ENCODE measurements at regions not wholly inside any gene's neighbourhood (a gene's known extent, or its start where the extent isn't known, plus 50 kb on each side); places are given as distances from the start of the nearest gene placed in this dataset.
A peak's percentile ranks its signal among the peaks of the same experiment; 100 is the strongest.

DNA sequence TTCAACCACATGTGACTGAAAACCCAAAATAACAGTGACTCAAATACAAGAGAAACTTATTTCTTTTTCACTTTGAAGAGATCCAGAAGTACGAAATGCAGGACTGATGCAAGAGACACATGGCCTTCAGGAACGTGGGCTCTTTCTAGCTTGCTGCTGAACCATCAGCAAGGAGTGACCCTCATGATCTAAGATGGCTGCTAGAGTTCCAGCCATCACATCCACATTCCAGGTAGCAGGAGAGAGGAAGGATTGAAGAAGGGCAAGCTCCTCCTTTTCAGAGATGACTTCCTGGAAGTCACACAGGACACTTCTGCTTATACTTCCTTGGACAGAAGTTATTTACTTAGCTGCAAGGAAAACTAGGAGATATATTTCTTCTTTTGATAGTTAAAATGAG, 67.6 kb upstream of the BCL11B start:
- TF ChIP-seq EZH2phosphoT487 (IDR thresholded peaks at IDR 0.05) (no peak), EZH2 (IDR thresholded peaks at IDR 0.05) (no peak)
- TF ChIP-seq, protein P1, sequence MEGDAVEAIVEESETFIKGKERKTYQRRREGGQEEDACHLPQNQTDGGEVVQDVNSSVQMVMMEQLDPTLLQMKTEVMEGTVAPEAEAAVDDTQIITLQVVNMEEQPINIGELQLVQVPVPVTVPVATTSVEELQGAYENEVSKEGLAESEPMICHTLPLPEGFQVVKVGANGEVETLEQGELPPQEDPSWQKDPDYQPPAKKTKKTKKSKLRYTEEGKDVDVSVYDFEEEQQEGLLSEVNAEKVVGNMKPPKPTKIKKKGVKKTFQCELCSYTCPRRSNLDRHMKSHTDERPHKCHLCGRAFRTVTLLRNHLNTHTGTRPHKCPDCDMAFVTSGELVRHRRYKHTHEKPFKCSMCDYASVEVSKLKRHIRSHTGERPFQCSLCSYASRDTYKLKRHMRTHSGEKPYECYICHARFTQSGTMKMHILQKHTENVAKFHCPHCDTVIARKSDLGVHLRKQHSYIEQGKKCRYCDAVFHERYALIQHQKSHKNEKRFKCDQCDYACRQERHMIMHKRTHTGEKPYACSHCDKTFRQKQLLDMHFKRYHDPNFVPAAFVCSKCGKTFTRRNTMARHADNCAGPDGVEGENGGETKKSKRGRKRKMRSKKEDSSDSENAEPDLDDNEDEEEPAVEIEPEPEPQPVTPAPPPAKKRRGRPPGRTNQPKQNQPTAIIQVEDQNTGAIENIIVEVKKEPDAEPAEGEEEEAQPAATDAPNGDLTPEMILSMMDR (IDR thresholded peaks at IDR 0.05) = no peak
- Histone ChIP-seq H3K4me2 (no peak overlapping the region), H3K9ac (no peak overlapping the region), H3K27ac (no peak overlapping the region), H3K9me3 (ENCODE audit: low read depth) (no peaks in the 10 kb centered on the region), H3K36me3 (no peaks in the 10 kb centered on the region), H3K27me3 (no peaks in the 10 kb centered on the region), H3K79me2 (ENCODE audit: low read depth) (no peaks in the 10 kb centered on the region), H3F3A (ENCODE audit: low read depth) (no peaks in the 10 kb centered on the region), H4K20me1 (ENCODE audit: low read depth) (no peaks in the 10 kb centered on the region), H2AFZ (replicated peaks) (no peak overlapping the region), H3K4me3 (no peak overlapping the region), H3K4me1 (no peaks in the 10 kb centered on the region)
- Mint-ChIP-seq H3K4me1 (no peaks in the 10 kb centered on the region), H3K36me3 (no peaks in the 10 kb centered on the region), H3K27ac (no peak overlapping the region), H3K4me3 (no peak overlapping the region), H3K9me3 (no peaks in the 10 kb centered on the region), H3K27me3 (ENCODE audit: insufficient read depth, low read depth) (peaks cover 17% of the 10 kb centered on the region)
- DNase-seq (ENCODE audit: low spot score) = no peak

DNA sequence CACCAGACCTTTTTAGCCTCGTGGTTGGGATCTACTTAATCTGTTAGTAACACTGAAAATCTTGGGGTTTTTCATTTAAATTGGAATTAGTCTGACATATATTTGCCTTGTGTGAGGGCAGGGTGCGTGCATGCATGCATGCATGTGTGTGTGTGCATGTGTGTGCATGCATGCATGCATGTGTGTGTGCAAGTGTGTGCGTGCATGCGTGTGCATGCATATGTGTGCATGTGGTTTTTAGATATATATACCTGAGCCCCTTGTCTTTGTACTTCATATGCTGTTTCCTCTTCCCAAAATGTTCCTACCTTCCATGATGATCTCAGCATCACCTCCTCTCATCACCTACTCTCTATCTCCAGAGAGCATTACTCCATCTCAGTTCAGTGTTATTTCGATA, 66.3 kb upstream of the BCL11B start:
- DNase-seq (ENCODE audit: low spot score) = no peak
- H3K27ac Mint-ChIP-seq = no peak overlapping the region
- no peaks in the 10 kb centered on the region for H3K36me3 Mint-ChIP-seq
- no peaks in the 10 kb centered on the region for H3K36me3 ChIP-seq
- H3F3A ChIP-seq (ENCODE audit: low read depth) = no peaks in the 10 kb centered on the region
- H3K4me1 ChIP-seq = no peaks in the 10 kb centered on the region
- no peak overlapping the region for H3K4me3 Mint-ChIP-seq
- no peak overlapping the region for H2AFZ ChIP-seq (replicated peaks)
- no peak overlapping the region for H3K4me3 ChIP-seq
- H4K20me1 ChIP-seq (ENCODE audit: low read depth) = no peaks in the 10 kb centered on the region
- H3K4me1 Mint-ChIP-seq = no peaks in the 10 kb centered on the region
- no peaks in the 10 kb centered on the region for H3K9me3 Mint-ChIP-seq
- peaks cover 17% of the 10 kb centered on the region for H3K27me3 Mint-ChIP-seq (ENCODE audit: insufficient read depth, low read depth)
- no peaks in the 10 kb centered on the region for H3K27me3 ChIP-seq
- H3K9me3 ChIP-seq (ENCODE audit: low read depth) = no peaks in the 10 kb centered on the region
- TF ChIP-seq, protein P1 (IDR thresholded peaks at IDR 0.05) = no peak
- TF ChIP-seq EZH2phosphoT487 (IDR thresholded peaks at IDR 0.05) (no peak), EZH2 (IDR thresholded peaks at IDR 0.05) (no peak)
- H3K27ac ChIP-seq = no peak overlapping the region
- H3K79me2 ChIP-seq (ENCODE audit: low read depth) = no peaks in the 10 kb centered on the region
- H3K4me2 ChIP-seq = no peak overlapping the region
- no peak overlapping the region for H3K9ac ChIP-seq

DNA sequence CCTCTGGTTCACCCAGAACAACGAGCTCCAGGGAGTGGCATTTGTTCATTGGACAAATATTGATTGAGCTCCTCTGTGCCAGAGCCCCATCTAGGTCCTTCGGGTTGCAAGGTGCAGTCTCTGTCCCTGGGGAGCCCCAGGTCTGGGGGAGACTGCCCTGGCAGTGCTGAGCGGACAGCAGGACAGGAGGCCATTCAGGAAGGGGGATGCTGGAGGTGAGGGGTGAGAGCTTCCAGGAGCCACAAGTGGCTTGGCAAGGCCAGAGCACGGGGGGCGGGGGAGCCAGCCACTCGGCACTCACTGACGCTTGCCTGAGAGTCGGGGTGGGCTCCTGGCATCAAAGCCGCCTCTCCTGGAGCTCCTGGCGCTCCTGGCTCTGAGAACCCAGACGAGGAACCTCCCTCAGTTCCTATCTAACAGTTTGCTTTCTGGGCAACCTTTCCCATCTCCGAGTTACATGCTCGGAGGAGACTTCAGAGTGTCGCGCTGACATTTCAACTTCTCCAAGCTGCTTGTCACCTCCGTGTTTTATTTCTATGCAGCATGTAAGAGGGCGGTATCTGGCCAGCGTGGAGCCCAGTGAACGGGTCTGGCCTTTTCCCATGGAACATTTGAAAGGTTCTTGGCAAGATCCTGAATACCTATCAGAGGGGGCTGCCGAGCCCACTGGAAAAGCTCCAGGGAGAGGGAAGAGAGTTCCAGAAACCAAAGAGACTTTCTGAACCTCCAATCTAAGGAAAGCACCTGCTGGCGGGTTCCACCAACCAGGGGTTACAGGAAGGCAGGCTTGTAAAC, 62.0 kb upstream of the BCL11B start:
- Histone ChIP-seq H2AFZ (replicated peaks) (peak overlapping the region; percentile 26), H3K9me3 (ENCODE audit: low read depth) (no peaks in the 10 kb centered on the region), H3K36me3 (no peaks in the 10 kb centered on the region), H4K20me1 (ENCODE audit: low read depth) (no peaks in the 10 kb centered on the region), H3K4me3 (no peak overlapping the region), H3K27me3 (no peaks in the 10 kb centered on the region), H3K27ac (no peak overlapping the region), H3K4me2 (no peak overlapping the region), H3K79me2 (ENCODE audit: low read depth) (no peaks in the 10 kb centered on the region), H3F3A (ENCODE audit: low read depth) (no peaks in the 10 kb centered on the region), H3K4me1 (no peaks in the 10 kb centered on the region), H3K9ac (no peak overlapping the region)
- Mint-ChIP-seq H3K36me3 (no peaks in the 10 kb centered on the region), H3K27me3 (ENCODE audit: insufficient read depth, low read depth) (peaks cover 23% of the 10 kb centered on the region), H3K27ac (no peak overlapping the region), H3K9me3 (no peaks in the 10 kb centered on the region), H3K4me3 (no peak overlapping the region), H3K4me1 (peaks cover 9% of the 10 kb centered on the region)
- no peak for DNase-seq (ENCODE audit: low spot score)
- TF ChIP-seq EZH2phosphoT487 (IDR thresholded peaks at IDR 0.05) (no peak), EZH2 (IDR thresholded peaks at IDR 0.05) (no peak)
- TF ChIP-seq, protein P1 (IDR thresholded peaks at IDR 0.05) = no peak

Data from neural progenitor cell (in vitro differentiated cells).